Neural progenitor cell (in vitro differentiated cells): ENCODE measurements at regions not wholly inside any gene's neighbourhood (a gene's known extent, or its start where the extent isn't known, plus 50 kb on each side); places are given as distances from the start of the nearest gene placed in this dataset.

Source experiments
- DNase-seq: peaks from one replicate; pipeline ENCODE4 v3.0.0-alpha.2; 2016; ENCODE audit warnings: low spot score
- H2AFZ ChIP-seq: fragments of 200-600 bp; sonication (generic); replicated peaks from 2 replicates; pipeline ENCODE4 v1.6.1; 2016; ENCODE audit warnings: antibody characterized with exemption
- H3F3A ChIP-seq: fragments of 200-600 bp; sonication (generic); 2 replicates; pipeline ENCODE4 v1.6.1; 2016; ENCODE audit warnings: antibody characterized with exemption, low read depth
- H3K27ac ChIP-seq: fragments of 200-600 bp; sonication (generic); 2 replicates; pipeline ENCODE4 v1.5.1; 2016; ENCODE audit warnings: mild to moderate bottlenecking
- H3K27me3 ChIP-seq: fragments of 200-600 bp; sonication (generic); 2 replicates; pipeline ENCODE4 v1.6.1; 2016; ENCODE audit warnings: mild to moderate bottlenecking, moderate library complexity
- H3K36me3 ChIP-seq: fragments of 200-600 bp; sonication (generic); 2 replicates; pipeline ENCODE4 v1.5.1; 2016
- H3K4me1 ChIP-seq: fragments of 200-600 bp; sonication (generic); 2 replicates; pipeline ENCODE4 v1.6.1; 2016; ENCODE audit warnings: mixed run types
- H3K4me2 ChIP-seq: fragments of 200-600 bp; sonication (generic); 2 replicates; pipeline ENCODE4 v1.6.1; 2016
- H3K4me3 ChIP-seq: fragments of 200-600 bp; sonication (generic); 2 replicates; pipeline ENCODE4 v1.5.1; 2016
- H3K79me2 ChIP-seq: fragments of 200-600 bp; sonication (generic); 2 replicates; pipeline ENCODE4 v1.6.1; 2016; ENCODE audit warnings: low read depth
- H3K9ac ChIP-seq: fragments of 200-600 bp; sonication (generic); 2 replicates; pipeline ENCODE4 v1.6.1; 2016
- H3K9me3 ChIP-seq: fragments of 200-600 bp; sonication (generic); 2 replicates; pipeline ENCODE4 v1.5.1; 2016; ENCODE audit warnings: low read depth
- H4K20me1 ChIP-seq: fragments of 200-600 bp; sonication (generic); 2 replicates; pipeline ENCODE4 v1.6.1; 2016; ENCODE audit warnings: low read depth
- H3K27ac Mint-ChIP-seq: 3 replicates; pipeline ENCODE4 v1.8.0; 2021; ENCODE audit warnings: mixed read lengths
- H3K27me3 Mint-ChIP-seq: 2 replicates; pipeline ENCODE4 v1.8.0; 2022; ENCODE audit warnings: low read depth, mild to moderate bottlenecking, inconsistent platforms, moderate library complexity, mixed read lengths; ENCODE audit not compliant: insufficient read depth
- H3K36me3 Mint-ChIP-seq: 3 replicates; pipeline ENCODE4 v1.8.0; 2021; ENCODE audit warnings: mixed read lengths
- H3K4me1 Mint-ChIP-seq: 3 replicates; pipeline ENCODE4 v1.8.0; 2021; ENCODE audit warnings: mixed read lengths
- H3K4me3 Mint-ChIP-seq: 3 replicates; pipeline ENCODE4 v1.8.0; 2021; ENCODE audit warnings: mild to moderate bottlenecking, moderate library complexity, mixed read lengths
- H3K9me3 Mint-ChIP-seq: 3 replicates; pipeline ENCODE4 v1.8.0; 2020; ENCODE audit warnings: mixed read lengths
- EZH2 ChIP-seq: fragments of 200-600 bp; sonication (generic); IDR thresholded peaks from 2 replicates; pipeline ENCODE4 v1.6.1; 2017; ENCODE audit warnings: antibody characterized with exemption, mild to moderate bottlenecking, moderate library complexity
- EZH2phosphoT487 ChIP-seq: fragments of 200-600 bp; sonication (generic); IDR thresholded peaks from 2 replicates; pipeline ENCODE4 v1.6.1; 2017; ENCODE audit warnings: antibody characterized with exemption
- TF ChIP-seq, protein P1 (sequence below): fragments of 200-600 bp; sonication (generic); IDR thresholded peaks from 2 replicates; pipeline ENCODE4 v1.5.1; 2017; ENCODE audit warnings: antibody characterized with exemption, mild to moderate bottlenecking

DNA sequence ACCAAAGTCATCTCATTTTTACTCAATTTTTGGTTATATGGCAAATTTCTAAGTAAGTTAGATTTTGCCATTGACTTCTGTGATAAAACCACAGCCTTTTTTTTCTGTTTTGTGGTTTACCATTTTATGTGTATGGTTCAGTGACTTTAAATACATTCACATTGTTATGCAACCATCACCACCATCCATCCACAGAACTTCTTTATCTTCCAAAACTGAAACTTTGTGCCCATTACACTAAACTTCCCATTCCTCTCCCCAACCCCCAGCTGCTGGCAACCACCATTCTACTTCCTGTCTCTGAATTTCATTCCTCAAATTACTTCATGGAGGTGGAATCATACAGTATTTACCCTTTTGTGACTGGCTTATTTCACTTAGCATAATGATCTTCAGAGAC lies 280.4 kb upstream of the TCERG1L start:
- H3K27me3 Mint-ChIP-seq = no peaks in the 10 kb centered on the region

DNA sequence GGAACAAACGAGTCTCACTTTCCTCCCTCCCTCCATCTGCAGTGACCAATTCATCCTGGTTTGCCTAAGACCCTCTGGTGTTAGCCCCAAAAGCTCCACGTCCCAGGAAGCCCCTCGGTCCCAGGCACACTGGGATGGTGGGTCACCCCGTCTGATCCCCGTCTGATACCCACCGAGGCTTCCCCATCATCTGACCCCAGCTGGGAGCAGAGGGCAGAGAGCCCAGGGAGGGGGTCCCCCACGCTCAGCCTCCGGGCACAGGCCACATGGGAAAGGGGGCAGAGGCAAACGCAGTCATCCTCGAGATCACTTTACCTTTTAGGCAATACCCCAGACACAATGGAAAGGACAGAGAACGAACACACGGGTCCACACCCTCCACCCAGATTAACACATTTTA lies 291.6 kb upstream of the PPP2R2D start:
- no peak overlapping the region for H3K27ac ChIP-seq
- H3K9me3 ChIP-seq = no peaks in the 10 kb centered on the region
- no peak overlapping the region for H3K9ac ChIP-seq
- Mint-ChIP-seq H3K36me3 (no peaks in the 10 kb centered on the region), H3K4me3 (no peak overlapping the region), H3K27me3 (peaks cover 4% of the 10 kb centered on the region), H3K27ac (no peak overlapping the region), H3K4me1 (no peaks in the 10 kb centered on the region), H3K9me3 (peaks cover 8% of the 10 kb centered on the region)
- H3F3A ChIP-seq = no peaks in the 10 kb centered on the region
- TF ChIP-seq, protein P1, sequence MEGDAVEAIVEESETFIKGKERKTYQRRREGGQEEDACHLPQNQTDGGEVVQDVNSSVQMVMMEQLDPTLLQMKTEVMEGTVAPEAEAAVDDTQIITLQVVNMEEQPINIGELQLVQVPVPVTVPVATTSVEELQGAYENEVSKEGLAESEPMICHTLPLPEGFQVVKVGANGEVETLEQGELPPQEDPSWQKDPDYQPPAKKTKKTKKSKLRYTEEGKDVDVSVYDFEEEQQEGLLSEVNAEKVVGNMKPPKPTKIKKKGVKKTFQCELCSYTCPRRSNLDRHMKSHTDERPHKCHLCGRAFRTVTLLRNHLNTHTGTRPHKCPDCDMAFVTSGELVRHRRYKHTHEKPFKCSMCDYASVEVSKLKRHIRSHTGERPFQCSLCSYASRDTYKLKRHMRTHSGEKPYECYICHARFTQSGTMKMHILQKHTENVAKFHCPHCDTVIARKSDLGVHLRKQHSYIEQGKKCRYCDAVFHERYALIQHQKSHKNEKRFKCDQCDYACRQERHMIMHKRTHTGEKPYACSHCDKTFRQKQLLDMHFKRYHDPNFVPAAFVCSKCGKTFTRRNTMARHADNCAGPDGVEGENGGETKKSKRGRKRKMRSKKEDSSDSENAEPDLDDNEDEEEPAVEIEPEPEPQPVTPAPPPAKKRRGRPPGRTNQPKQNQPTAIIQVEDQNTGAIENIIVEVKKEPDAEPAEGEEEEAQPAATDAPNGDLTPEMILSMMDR = no peak
- TF ChIP-seq EZH2 (no peak), EZH2phosphoT487 (no peak)
- H3K4me2 ChIP-seq = no peak overlapping the region
- no peaks in the 10 kb centered on the region for H3K36me3 ChIP-seq
- H3K4me3 ChIP-seq = no peak overlapping the region
- no peak for DNase-seq
- no peaks in the 10 kb centered on the region for H3K4me1 ChIP-seq
- H3K27me3 ChIP-seq = peaks cover 3% of the 10 kb centered on the region
- no peak overlapping the region for H2AFZ ChIP-seq
- no peaks in the 10 kb centered on the region for H3K79me2 ChIP-seq
- no peaks in the 10 kb centered on the region for H4K20me1 ChIP-seq

More for the DNA sequence above, 280.4 kb upstream of the TCERG1L start:
- Mint-ChIP-seq H3K36me3 (no peaks in the 10 kb centered on the region), H3K4me3 (no peak overlapping the region), H3K27ac (no peak overlapping the region), H3K4me1 (no peaks in the 10 kb centered on the region), H3K9me3 (peaks cover 3% of the 10 kb centered on the region)
- Histone ChIP-seq H3K4me1 (no peaks in the 10 kb centered on the region), H3K27me3 (no peaks in the 10 kb centered on the region), H3K27ac (no peak overlapping the region), H4K20me1 (no peaks in the 10 kb centered on the region), H3K9me3 (no peaks in the 10 kb centered on the region), H3K36me3 (no peaks in the 10 kb centered on the region), H3K9ac (no peak overlapping the region), H2AFZ (no peak overlapping the region), H3K4me3 (no peak overlapping the region), H3K79me2 (no peaks in the 10 kb centered on the region), H3K4me2 (no peak overlapping the region), H3F3A (no peaks in the 10 kb centered on the region)
- no peak for DNase-seq
- TF ChIP-seq EZH2 = no peak
- TF ChIP-seq, protein P1 = no peak
- TF ChIP-seq EZH2phosphoT487 = no peak

DNA sequence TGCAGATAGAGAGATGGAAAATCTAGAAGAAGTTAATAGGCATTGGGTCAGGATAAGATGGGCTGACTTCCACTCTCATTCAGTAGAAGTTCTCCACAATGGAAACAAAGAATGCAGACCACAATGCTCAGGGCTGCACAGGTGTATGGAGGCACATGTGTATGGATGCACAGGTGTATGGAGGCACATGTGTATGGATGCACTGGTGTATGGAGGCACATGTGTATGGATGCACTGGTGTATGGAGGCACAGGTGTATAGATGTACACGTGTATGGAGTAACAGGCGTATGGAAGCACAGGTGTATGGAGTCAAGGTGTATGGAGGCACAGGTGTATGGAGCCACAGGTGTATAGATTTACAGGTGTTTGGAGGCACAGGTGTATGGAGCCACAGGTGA lies 285.7 kb upstream of the PPP2R2D start:
- H3K79me2 ChIP-seq = no peaks in the 10 kb centered on the region
- no peak overlapping the region for H3K4me3 ChIP-seq
- no peak overlapping the region for H3K27ac Mint-ChIP-seq
- peaks cover 10% of the 10 kb centered on the region for H3K4me1 Mint-ChIP-seq
- H3K27me3 Mint-ChIP-seq = peaks cover 11% of the 10 kb centered on the region
- DNase-seq = no peak
- no peak overlapping the region for H3K4me3 Mint-ChIP-seq
- H3K4me1 ChIP-seq = no peaks in the 10 kb centered on the region
- no peak overlapping the region for H3K4me2 ChIP-seq
- no peak overlapping the region for H3K27ac ChIP-seq
- no peaks in the 10 kb centered on the region for H3K36me3 Mint-ChIP-seq
- H3K9me3 ChIP-seq = no peaks in the 10 kb centered on the region
- H3K9me3 Mint-ChIP-seq = no peaks in the 10 kb centered on the region
- H4K20me1 ChIP-seq = no peaks in the 10 kb centered on the region
- no peak overlapping the region for H2AFZ ChIP-seq
- TF ChIP-seq, protein P1 = no peak
- TF ChIP-seq EZH2phosphoT487 (no peak), EZH2 (no peak)
- H3F3A ChIP-seq = no peaks in the 10 kb centered on the region
- H3K36me3 ChIP-seq = no peaks in the 10 kb centered on the region
- H3K27me3 ChIP-seq = no peaks in the 10 kb centered on the region
- H3K9ac ChIP-seq = no peak overlapping the region
